Activated CD8-positive, alpha-beta T cell treated with anti-CD3 and anti-CD28 coated beads for 36 hours (primary cell): ENCODE measurements at regions not wholly inside any gene's neighbourhood (a gene's known extent, or its start where the extent isn't known, plus 50 kb on each side); places are given as distances from the start of the nearest gene placed in this dataset.
A peak's percentile ranks its signal among the peaks of the same experiment; 100 is the strongest.

ENCODE experiments used
- ATAC-seq: fragments of 200-7000 bp; cut with Tn5 transposase; one replicate; pipeline ENCODE4 v1.10.0; 2021; ENCODE audit warnings: mild to moderate bottlenecking, moderate library complexity
- CTCF ChIA-PET: fragments of 350-600 bp; sonication (Branson Sonifier 250); formaldehyde crosslinking; loops from one replicate; lab custom pipeline; 2021; ENCODE audit warnings: antibody characterized with exemption; lab: Charles Lee
- POLR2A ChIA-PET: fragments of 350-600 bp; sonication (Branson Sonifier 250); formaldehyde crosslinking; loops from one replicate; lab custom pipeline; 2021; ENCODE audit warnings: antibody characterized with exemption; lab: Charles Lee
- DNase-seq: peaks from one replicate; pipeline ENCODE4 v3.0.0-alpha.2; 2020
- H3K27ac Mint-ChIP-seq: one replicate; pipeline ENCODE4 v1.8.0; 2021; ENCODE audit warnings: mild to moderate bottlenecking, mixed read lengths
- H3K27me3 Mint-ChIP-seq: one replicate; pipeline ENCODE4 v1.8.0; 2021; ENCODE audit warnings: mixed read lengths
- H3K36me3 Mint-ChIP-seq: one replicate; pipeline ENCODE4 v1.8.0; 2021; ENCODE audit warnings: low read depth, mixed read lengths
- H3K4me1 Mint-ChIP-seq: one replicate; pipeline ENCODE4 v1.8.0; 2021; ENCODE audit warnings: low read depth, mixed read lengths
- H3K4me3 Mint-ChIP-seq: one replicate; pipeline ENCODE4 v1.8.0; 2021; ENCODE audit warnings: mild to moderate bottlenecking, moderate library complexity, mixed read lengths
- H3K9me3 Mint-ChIP-seq: one replicate; pipeline ENCODE4 v1.8.0; 2021; ENCODE audit warnings: mixed read lengths
- intact Hi-C: fragments of 100-400 bp; cut with micrococcal nuclease; formaldehyde crosslinking; loops from one replicate; pipeline ENCODE4 v1.10.0; 2022
- TF ChIP-seq, protein P1 (sequence below): fragments of 200-600 bp; IDR thresholded peaks from one replicate; pipeline ENCODE4 v1.8.0; 2022; ENCODE audit warnings: antibody characterized with exemption, mild to moderate bottlenecking

DNA sequence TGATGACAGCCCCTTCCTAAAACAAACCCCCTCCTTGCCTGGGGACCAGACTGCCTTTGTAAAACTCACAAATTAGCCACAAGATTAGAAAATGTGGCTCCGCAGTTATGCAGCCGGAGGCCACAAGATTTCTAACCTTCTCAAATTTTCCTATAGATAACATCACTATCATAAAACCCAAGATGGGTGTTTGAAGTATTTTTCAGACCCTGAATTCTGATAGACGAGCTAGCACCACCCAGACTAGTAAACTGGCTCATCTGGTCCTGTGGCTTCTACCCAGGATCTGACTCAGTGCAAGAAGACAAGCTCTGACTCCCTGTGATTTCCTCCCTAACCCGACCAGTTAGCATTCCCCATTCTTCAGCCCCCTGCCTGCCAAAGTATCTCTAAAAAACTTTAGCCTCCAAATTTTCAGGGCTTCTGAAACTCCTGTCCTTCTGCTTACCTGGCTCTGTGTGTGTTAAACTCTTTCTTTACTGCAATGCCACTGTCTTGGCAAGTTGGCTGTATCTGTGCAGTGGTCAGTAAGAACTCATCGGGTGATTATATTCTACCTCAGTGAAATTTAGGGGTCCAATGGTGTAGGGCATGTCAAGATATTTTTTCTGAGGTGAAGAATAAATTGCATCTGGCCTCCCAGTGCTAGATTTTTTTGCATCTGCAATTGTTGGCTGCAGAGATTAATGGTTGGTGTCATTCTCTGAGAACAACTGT, 102.1 kb downstream of the S1PR1 start:
- Mint-ChIP-seq H3K36me3 (peaks cover 5% of the 10 kb centered on the region), H3K4me1 (peaks cover 18% of the 10 kb centered on the region), H3K4me3 (no peak overlapping the region), H3K9me3 (peaks cover 13% of the 10 kb centered on the region), H3K27me3 (no peaks in the 10 kb centered on the region), H3K27ac (no peak overlapping the region)
- intact Hi-C loops: no loop called here
- ATAC-seq (peak; percentile 96), DNase-seq (peak; percentile 54)
- POLR2A ChIA-PET: interaction anchor here (0.6 to 1.5 kb wide), 2 partner anchors 104 to 496 kb away, joined by 3 read pairs; no protein-coding TSS in a partner anchor
- TF ChIP-seq, protein P1, sequence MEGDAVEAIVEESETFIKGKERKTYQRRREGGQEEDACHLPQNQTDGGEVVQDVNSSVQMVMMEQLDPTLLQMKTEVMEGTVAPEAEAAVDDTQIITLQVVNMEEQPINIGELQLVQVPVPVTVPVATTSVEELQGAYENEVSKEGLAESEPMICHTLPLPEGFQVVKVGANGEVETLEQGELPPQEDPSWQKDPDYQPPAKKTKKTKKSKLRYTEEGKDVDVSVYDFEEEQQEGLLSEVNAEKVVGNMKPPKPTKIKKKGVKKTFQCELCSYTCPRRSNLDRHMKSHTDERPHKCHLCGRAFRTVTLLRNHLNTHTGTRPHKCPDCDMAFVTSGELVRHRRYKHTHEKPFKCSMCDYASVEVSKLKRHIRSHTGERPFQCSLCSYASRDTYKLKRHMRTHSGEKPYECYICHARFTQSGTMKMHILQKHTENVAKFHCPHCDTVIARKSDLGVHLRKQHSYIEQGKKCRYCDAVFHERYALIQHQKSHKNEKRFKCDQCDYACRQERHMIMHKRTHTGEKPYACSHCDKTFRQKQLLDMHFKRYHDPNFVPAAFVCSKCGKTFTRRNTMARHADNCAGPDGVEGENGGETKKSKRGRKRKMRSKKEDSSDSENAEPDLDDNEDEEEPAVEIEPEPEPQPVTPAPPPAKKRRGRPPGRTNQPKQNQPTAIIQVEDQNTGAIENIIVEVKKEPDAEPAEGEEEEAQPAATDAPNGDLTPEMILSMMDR: no peak
- CTCF ChIA-PET: interaction anchor here (0.9 to 3.1 kb wide), 4 partner anchors 16 to 30 kb away, joined by 3 to 15 read pairs (median 5); no protein-coding TSS in a partner anchor

DNA sequence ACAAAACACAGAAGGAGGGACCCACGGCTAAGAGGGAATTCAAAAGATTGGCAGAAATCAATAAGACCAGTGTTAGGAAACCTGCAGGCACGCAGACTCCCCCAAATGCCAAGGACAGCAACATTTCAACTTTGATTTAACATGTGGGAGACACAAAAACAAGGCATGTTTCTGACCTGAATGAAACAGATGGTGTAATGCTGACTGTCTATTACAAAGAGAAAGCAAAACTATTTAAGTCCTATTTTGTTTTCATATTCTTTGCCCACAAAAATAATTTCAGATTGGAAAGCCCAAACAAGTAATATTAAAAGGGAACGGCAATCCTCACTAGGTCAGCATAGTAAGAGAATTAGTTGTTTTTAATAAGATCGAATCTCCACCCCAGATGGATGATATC, 107.9 kb downstream of the S1PR1 start:
- POLR2A ChIA-PET: no interaction called here
- Mint-ChIP-seq H3K4me3 (no peak overlapping the region), H3K4me1 (peaks cover 31% of the 10 kb centered on the region)

DNA sequence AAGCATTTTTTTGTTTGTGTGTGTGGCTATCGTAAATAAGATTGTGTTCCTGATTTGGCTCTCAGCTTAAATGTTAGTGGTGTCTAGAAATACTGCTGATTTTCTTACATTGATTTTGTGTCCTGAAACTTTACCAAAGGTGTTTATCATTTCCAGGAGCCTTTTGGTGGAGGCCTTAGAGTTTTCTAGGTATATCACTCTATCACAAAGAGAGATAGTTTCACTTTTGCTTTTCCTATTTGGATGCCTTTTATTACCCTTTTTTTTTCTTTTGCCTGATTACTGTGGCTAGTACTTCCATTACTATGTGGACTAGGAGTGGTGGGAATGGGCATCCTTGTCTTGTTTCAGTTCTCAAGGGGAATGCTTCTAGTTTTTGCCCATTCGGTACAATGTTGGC, 109.6 kb downstream of the S1PR1 start:
- Mint-ChIP-seq H3K27ac (peak overlapping the region; percentile 13), H3K36me3 (peaks cover 5% of the 10 kb centered on the region)

More for the DNA sequence above, 107.9 kb downstream of the S1PR1 start:
- H3K9me3 Mint-ChIP-seq: peaks cover 11% of the 10 kb centered on the region
- TF ChIP-seq, protein P1: no peak
- CTCF ChIA-PET: interaction anchor here (0.9 to 2.3 kb wide), 4 partner anchors 13 to 36 kb away, joined by 3 to 12 read pairs (median 8); no protein-coding TSS in a partner anchor
- H3K27me3 Mint-ChIP-seq: no peaks in the 10 kb centered on the region
- intact Hi-C loops: no loop called here
- H3K27ac Mint-ChIP-seq: no peak overlapping the region
- peaks cover 5% of the 10 kb centered on the region for H3K36me3 Mint-ChIP-seq
- DNase-seq (no peak), ATAC-seq (no peak)

DNA sequence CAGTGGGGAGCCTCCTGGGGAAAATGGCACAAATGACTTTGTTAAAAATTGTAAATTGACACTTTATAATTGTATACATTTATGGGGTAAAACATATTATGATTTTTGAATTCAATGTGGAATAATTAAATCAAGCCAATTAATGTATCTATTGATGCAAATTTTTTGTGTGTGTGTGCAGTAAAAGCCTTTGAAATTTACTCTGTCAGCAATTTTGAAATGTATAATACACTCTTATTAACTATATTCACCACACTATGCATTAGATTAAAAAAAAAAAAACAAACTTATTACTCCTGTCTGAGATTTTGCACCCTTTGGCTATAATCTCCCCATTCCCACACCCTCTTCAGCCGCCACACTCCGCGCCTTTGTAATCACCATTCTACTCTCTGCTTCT, 119.2 kb downstream of the S1PR1 start:
- intact Hi-C loops: loop anchor here (5.0 to 10.0 kb wide), 3 partner anchors 111 to 434 kb away; no protein-coding TSS in a partner anchor
- POLR2A ChIA-PET: no interaction called here
- TF ChIP-seq, protein P1: no peak
- no peaks in the 10 kb centered on the region for H3K9me3 Mint-ChIP-seq
- H3K27me3 Mint-ChIP-seq: no peaks in the 10 kb centered on the region
- ATAC-seq: no peak
- H3K4me1 Mint-ChIP-seq: peaks cover 19% of the 10 kb centered on the region
- no peaks in the 10 kb centered on the region for H3K36me3 Mint-ChIP-seq
- DNase-seq: no peak
- no peak overlapping the region for H3K4me3 Mint-ChIP-seq
- H3K27ac Mint-ChIP-seq: no peak overlapping the region
- CTCF ChIA-PET: interaction anchor here (1.2 to 5.2 kb wide), 8 partner anchors 9 to 68 kb away, joined by 3 to 75 read pairs (median 8); no protein-coding TSS in a partner anchor

More for the DNA sequence above, 109.6 kb downstream of the S1PR1 start:
- ChIA-PET CTCF (interaction anchor here (1.1 to 1.7 kb wide), 3 partner anchors 10 to 37 kb away, joined by 4 to 12 read pairs (median 4); no protein-coding TSS in a partner anchor), POLR2A (interaction anchor here (1.0 to 1.2 kb wide), 2 partner anchors 29 to 107 kb away, joined by 3 read pairs; no protein-coding TSS in a partner anchor)
- ATAC-seq: no peak
- Mint-ChIP-seq H3K4me1 (peaks cover 33% of the 10 kb centered on the region), H3K27me3 (no peaks in the 10 kb centered on the region), H3K9me3 (peaks cover 11% of the 10 kb centered on the region), H3K4me3 (no peak overlapping the region)
- TF ChIP-seq, protein P1: no peak
- DNase-seq: no peak
- intact Hi-C loops: no loop called here
